HCT116 (cell line): ENCODE measurements at regions not wholly inside any gene's neighbourhood (a gene's known extent, or its start where the extent isn't known, plus 50 kb on each side); places are given as distances from the start of the nearest gene placed in this dataset.

Experiments used
- EZH2 ChIP-seq: fragments of 200-600 bp; sonication (generic); IDR thresholded peaks from 2 replicates; pipeline ENCODE4 v1.6.1; 2017; ENCODE audit warnings: antibody characterized with exemption, mixed run types
- POLR2A ChIP-seq: IDR thresholded peaks from 2 replicates; pipeline ENCODE4 v1.7.0; 2011; ENCODE audit warnings: borderline replicate concordance; ENCODE audit not compliant: insufficient read depth, insufficient read length; ENCODE audit errors: extremely low read depth
- POLR2AphosphoS5 ChIP-seq: IDR thresholded peaks from 2 replicates; pipeline ENCODE4 v1.6.1; 2011; ENCODE audit warnings: mild to moderate bottlenecking, low read depth, low read length, moderate library complexity
- ZNF274 ChIP-seq: fragments of 200-500 bp; sonication (Bioruptor generic); IDR thresholded peaks from 2 replicates; pipeline ENCODE4 v1.6.1; 2014; ENCODE audit warnings: mild to moderate bottlenecking, low read depth, low read length, inconsistent platforms
- TF ChIP-seq, protein P1 (sequence below), 3 experiments: fragments of 200-600 bp in 1 of 3; sonication (generic) in 1 of 3; IDR thresholded peaks in 2 of 3; conservative IDR thresholded peaks in 1 of 3; 2 replicates each; pipeline ENCODE4 v1.5.1; 2012 to 2017; ENCODE audit warnings: low read depth in 2 of 3, low read length in 2 of 3, antibody characterized with exemption in 1 of 3, borderline replicate concordance in 1 of 3, control low read depth in 1 of 3, mild to moderate bottlenecking in 1 of 3, mixed read lengths in 1 of 3, mixed run types in 1 of 3, moderate library complexity in 1 of 3; ENCODE audit not compliant: insufficient read depth in 1 of 3

DNA sequence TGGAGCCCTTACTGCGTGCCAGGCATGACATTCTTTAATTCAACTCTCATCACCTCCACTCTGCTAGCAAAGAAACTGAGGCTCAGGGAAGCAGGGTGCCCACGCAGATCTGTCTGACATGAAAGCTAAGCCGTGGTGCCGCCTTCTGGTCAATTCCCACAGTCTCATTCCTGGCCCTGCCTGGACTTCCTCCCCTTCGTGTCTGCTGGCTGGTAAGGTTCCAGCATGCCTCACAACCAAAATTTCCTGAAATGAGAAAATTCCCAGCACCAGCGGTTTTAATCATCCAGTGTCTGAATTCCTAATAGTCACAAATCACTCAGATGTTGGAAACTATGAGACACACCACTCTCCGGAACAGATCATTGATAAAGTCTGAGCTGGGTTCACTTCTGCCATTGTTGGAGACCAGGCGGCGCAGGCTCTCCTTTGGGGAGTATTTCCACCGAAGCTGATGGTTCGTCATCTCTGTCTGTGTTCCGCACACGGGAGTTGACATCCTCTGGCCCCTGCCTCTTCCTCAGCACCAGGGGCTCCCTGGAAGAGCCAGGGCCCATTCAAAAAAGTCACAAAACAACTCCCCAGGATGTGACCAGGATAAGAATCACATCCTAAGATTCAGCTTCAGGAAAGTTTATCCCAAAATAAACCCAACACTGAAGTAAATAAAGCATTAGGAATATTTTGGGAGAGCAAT lies 167.7 kb downstream of the PLPP3 start:
- TF ChIP-seq EZH2 (no peak), ZNF274 (no peak), POLR2AphosphoS5 (no peak), POLR2A (no peak)
- TF ChIP-seq, protein P1, sequence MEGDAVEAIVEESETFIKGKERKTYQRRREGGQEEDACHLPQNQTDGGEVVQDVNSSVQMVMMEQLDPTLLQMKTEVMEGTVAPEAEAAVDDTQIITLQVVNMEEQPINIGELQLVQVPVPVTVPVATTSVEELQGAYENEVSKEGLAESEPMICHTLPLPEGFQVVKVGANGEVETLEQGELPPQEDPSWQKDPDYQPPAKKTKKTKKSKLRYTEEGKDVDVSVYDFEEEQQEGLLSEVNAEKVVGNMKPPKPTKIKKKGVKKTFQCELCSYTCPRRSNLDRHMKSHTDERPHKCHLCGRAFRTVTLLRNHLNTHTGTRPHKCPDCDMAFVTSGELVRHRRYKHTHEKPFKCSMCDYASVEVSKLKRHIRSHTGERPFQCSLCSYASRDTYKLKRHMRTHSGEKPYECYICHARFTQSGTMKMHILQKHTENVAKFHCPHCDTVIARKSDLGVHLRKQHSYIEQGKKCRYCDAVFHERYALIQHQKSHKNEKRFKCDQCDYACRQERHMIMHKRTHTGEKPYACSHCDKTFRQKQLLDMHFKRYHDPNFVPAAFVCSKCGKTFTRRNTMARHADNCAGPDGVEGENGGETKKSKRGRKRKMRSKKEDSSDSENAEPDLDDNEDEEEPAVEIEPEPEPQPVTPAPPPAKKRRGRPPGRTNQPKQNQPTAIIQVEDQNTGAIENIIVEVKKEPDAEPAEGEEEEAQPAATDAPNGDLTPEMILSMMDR (IDR thresholded peaks at IDR 0.05 in 2 of 3, conservative IDR thresholded peaks at IDR 0.05 in 1 of 3; ENCODE audit: borderline replicate concordance in 1 of 3, insufficient read depth in 1 of 3, low read depth in 2 of 3, low read length in 2 of 3): no peak
